ENCODE measurements at regions not wholly inside any gene's neighbourhood (a gene's known extent, or its start where the extent isn't known, plus 50 kb on each side); places are given as distances from the start of the nearest gene placed in this dataset.
"Not testable (repeated sequence)": the region's sequence is repeated elsewhere in the genome, so short reads cannot be mapped to it uniquely, and the experiment has no call there.

DNA sequence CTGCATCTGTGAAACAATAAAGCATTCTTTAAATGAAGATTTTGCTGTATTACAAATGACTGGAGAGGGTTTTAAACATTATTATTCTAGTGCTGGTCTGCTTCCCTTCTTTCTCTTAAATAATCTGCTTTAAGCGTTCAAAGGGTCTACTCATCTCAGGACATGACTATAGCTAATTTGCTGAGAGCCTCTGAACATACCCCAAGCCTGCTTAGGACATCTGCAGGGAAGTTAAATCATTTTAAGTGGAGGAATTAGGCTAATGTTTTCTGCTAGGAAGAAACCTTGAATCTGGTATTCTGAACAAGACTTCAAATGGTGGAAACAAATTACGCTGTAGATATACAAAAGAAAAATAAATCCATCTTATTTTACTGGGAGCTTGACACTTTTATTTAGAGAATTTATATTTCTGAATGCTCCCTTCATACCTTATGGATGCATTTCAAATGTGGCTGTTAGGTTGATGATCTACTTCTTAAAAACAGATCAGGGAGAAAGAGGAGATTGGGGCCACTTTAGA lies 124.4 kb upstream of the ITGB1 start:
- TF ChIP-seq CTCF (IDR thresholded peaks at IDR 0.05) (no peak), SIN3A (IDR thresholded peaks at IDR 0.05; ENCODE audit: borderline replicate concordance, insufficient read depth, low read depth, low read length) (no peak), POLR2AphosphoS5 (IDR thresholded peaks at IDR 0.05; ENCODE audit: low read depth, low read length) (no peak), TCF7L2 (IDR thresholded peaks at IDR 0.05; ENCODE audit: low read depth, low read length) (no peak)
- TF ChIP-seq, protein P1, sequence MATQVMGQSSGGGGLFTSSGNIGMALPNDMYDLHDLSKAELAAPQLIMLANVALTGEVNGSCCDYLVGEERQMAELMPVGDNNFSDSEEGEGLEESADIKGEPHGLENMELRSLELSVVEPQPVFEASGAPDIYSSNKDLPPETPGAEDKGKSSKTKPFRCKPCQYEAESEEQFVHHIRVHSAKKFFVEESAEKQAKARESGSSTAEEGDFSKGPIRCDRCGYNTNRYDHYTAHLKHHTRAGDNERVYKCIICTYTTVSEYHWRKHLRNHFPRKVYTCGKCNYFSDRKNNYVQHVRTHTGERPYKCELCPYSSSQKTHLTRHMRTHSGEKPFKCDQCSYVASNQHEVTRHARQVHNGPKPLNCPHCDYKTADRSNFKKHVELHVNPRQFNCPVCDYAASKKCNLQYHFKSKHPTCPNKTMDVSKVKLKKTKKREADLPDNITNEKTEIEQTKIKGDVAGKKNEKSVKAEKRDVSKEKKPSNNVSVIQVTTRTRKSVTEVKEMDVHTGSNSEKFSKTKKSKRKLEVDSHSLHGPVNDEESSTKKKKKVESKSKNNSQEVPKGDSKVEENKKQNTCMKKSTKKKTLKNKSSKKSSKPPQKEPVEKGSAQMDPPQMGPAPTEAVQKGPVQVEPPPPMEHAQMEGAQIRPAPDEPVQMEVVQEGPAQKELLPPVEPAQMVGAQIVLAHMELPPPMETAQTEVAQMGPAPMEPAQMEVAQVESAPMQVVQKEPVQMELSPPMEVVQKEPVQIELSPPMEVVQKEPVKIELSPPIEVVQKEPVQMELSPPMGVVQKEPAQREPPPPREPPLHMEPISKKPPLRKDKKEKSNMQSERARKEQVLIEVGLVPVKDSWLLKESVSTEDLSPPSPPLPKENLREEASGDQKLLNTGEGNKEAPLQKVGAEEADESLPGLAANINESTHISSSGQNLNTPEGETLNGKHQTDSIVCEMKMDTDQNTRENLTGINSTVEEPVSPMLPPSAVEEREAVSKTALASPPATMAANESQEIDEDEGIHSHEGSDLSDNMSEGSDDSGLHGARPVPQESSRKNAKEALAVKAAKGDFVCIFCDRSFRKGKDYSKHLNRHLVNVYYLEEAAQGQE (IDR thresholded peaks at IDR 0.05; ENCODE audit: insufficient read depth in 1 of 2, low read depth in 2 of 2, low read length in 1 of 2) = no peak
- intact Hi-C loops (cut with micrococcal nuclease; ENCODE audit: unreplicated experiment) (no loop called here), in situ Hi-C loops (cut with HindIII; ENCODE audit: low pct_unique_long_range_greater_than_20kb, low sequenced_read_pairs) (no loop called here)
- Histone ChIP-seq H3K4me1 (ENCODE audit: control insufficient read depth, insufficient read depth, low read length) (no peaks in the 10 kb centered on the region), H3K36me3 (ENCODE audit: control insufficient read depth, insufficient read depth, low read length) (no peaks in the 10 kb centered on the region), H3K9me3 (ENCODE audit: control insufficient read depth, insufficient read depth, low read depth, low read length) (no peaks in the 10 kb centered on the region), H3K27ac (ENCODE audit: low read length) (peak overlapping the region; percentile 23; the same call in 1 of the 2 replicates), H3K27me3 (ENCODE audit: control insufficient read depth, insufficient read depth, low read length) (no peaks in the 10 kb centered on the region), H3K4me3 (ENCODE audit: low read depth in 2 of 2, low read length in 2 of 2) (no peak overlapping the region)
- CTCF ChIA-PET = no interaction called here
- no peak for DNase-seq (ENCODE audit: low read depth, low spot score)
- no peak for ATAC-seq
- no TSS peak for BruUV-seq (replicated peaks)
- POLR2A ChIA-PET = interaction anchor here (0.6 kb wide), 1 partner anchor 1818 kb away, joined by 3 read pairs; no protein-coding TSS in a partner anchor

- DNase-seq (ENCODE audit: low read depth, low spot score); BruUV-seq (replicated peaks); H3K27me3 ChIP-seq (ENCODE audit: control insufficient read depth, insufficient read depth, low read length); H3K4me1 ChIP-seq (ENCODE audit: control insufficient read depth, insufficient read depth, low read length); H3K4me3 ChIP-seq (ENCODE audit: low read depth in 2 of 2, low read length in 2 of 2); H3K27ac ChIP-seq (ENCODE audit: low read length); intact Hi-C loops (cut with micrococcal nuclease; ENCODE audit: unreplicated experiment); in situ Hi-C loops (cut with HindIII; ENCODE audit: low pct_unique_long_range_greater_than_20kb, low sequenced_read_pairs); H3K9me3 ChIP-seq (ENCODE audit: control insufficient read depth, insufficient read depth, low read depth, low read length); CTCF ChIA-PET; H3K36me3 ChIP-seq (ENCODE audit: control insufficient read depth, insufficient read depth, low read length); POLR2A ChIA-PET; ATAC-seq: not testable (repeated sequence)
These were observed 122.4 kb upstream of the ITGB1 start for GRCh38 chr10:33080467-33080866.

DNA sequence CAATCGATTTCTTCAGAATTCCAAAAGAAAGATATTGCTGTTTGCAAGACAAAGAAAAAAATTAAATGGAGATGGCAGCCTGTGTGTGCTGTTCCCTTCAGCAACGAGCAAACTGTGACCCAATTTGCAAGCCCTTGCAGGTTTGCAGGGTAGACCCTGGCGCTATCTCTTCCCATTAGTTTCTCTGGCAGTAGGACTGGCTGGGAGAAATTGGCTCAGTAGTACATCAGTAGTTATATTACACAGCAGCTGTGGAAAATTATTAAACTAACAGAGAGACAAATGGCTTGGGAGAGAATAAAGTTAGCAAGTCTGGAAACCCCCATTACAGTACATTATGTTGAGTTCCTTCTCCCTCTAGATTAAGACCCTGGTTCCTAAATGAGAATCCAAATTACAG lies 116.4 kb upstream of the ITGB1 start:
- Histone ChIP-seq H3K27me3 (ENCODE audit: control insufficient read depth, insufficient read depth, low read length) (no peaks in the 10 kb centered on the region), H3K4me1 (ENCODE audit: control insufficient read depth, insufficient read depth, low read length) (no peaks in the 10 kb centered on the region), H3K36me3 (ENCODE audit: control insufficient read depth, insufficient read depth, low read length) (no peaks in the 10 kb centered on the region), H3K27ac (ENCODE audit: low read length) (no peak overlapping the region), H3K4me3 (ENCODE audit: low read depth in 2 of 2, low read length in 2 of 2) (no peak overlapping the region), H3K9me3 (ENCODE audit: control insufficient read depth, insufficient read depth, low read depth, low read length) (no peaks in the 10 kb centered on the region)
- intact Hi-C loops (cut with micrococcal nuclease; ENCODE audit: unreplicated experiment) = no loop called here
- ChIA-PET POLR2A (no interaction called here), CTCF (no interaction called here)
- TF ChIP-seq POLR2AphosphoS5 (IDR thresholded peaks at IDR 0.05; ENCODE audit: low read depth, low read length) (no peak), SIN3A (IDR thresholded peaks at IDR 0.05; ENCODE audit: borderline replicate concordance, insufficient read depth, low read depth, low read length) (no peak), CTCF (IDR thresholded peaks at IDR 0.05) (no peak)
- DNase-seq (ENCODE audit: low read depth, low spot score) (no peak), ATAC-seq (no peak)
- in situ Hi-C loops (cut with HindIII; ENCODE audit: low pct_unique_long_range_greater_than_20kb, low sequenced_read_pairs) = no loop called here
- BruUV-seq (replicated peaks) = no TSS peak
